ENCODE measurements at regions not wholly inside any gene's neighbourhood (a gene's known extent, or its start where the extent isn't known, plus 50 kb on each side); places are given as distances from the start of the nearest gene placed in this dataset.
"Not testable (repeated sequence)": the region's sequence is repeated elsewhere in the genome, so short reads cannot be mapped to it uniquely, and the experiment has no call there.

GRCh38 chr3:16004812-16005211 lies 169.7 kb upstream of the GALNT15 start:
- no peak for TF ChIP-seq CTCF (IDR thresholded peaks at IDR 0.05; ENCODE audit: borderline replicate concordance, insufficient read depth, low read depth, low read length)
- no peak overlapping the region for H3K4me3 ChIP-seq (ENCODE audit: low read depth, low read length)

GRCh38 chr3:16011376-16011775 lies 163.1 kb upstream of the GALNT15 start:
- no peak overlapping the region for H3K4me3 ChIP-seq (ENCODE audit: low read depth, low read length)
- no peak for TF ChIP-seq CTCF (IDR thresholded peaks at IDR 0.05; ENCODE audit: borderline replicate concordance, insufficient read depth, low read depth, low read length)

- H3K4me3 ChIP-seq (ENCODE audit: low read depth, low read length), result no peak overlapping the region
- TF ChIP-seq CTCF (IDR thresholded peaks at IDR 0.05; ENCODE audit: borderline replicate concordance, insufficient read depth, low read depth, low read length), result no peak
Observed at GRCh38 chr3:16012086-16012485, 162.4 kb upstream of the GALNT15 start.

DNA sequence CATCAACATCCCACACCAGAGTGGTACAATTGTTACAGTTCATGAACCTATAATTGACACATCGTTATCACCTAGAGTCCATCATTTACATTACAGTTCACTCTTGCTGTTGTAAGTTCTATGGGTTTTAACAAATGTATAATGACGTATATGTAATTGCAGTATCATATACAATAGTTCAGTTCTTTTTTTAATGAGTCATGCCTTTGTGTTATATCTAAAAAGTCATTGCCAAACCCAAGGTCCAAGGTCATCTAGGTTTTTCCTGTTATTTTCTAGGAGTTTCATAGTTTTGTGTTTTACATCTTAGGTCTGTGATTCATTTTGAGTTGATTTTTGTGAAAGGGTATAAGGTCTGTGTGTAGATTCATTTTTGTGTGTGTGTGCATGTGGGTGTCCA lies 160.9 kb upstream of the GALNT15 start:
- H3K4me3 ChIP-seq (ENCODE audit: low read depth, low read length), result no peak overlapping the region
- no peak for TF ChIP-seq CTCF (IDR thresholded peaks at IDR 0.05; ENCODE audit: borderline replicate concordance, insufficient read depth, low read depth, low read length)

DNA sequence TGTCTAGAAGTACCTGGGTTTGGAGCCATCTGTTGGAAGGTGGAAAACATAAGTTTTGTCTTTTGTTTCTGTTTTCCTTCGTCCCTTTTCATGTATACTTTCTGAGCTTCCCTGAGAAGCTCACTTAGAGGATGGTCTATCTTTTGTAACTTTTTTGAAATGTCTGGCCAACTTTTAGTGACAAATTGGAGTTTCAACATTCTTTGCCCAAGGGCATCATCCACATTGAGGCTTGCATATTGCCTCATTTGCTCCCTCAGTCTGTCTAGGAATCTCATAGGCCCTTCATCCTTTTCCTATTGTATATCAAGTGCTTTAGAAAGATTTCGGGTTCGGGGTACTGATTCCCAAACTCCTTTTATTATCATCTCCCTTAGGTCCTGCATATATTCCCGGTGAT lies 152.7 kb upstream of the GALNT15 start:
- not testable (repeated sequence) for H3K4me3 ChIP-seq (ENCODE audit: low read depth, low read length)

GRCh38 chr3:16023881-16024280 lies 150.6 kb upstream of the GALNT15 start:
- H3K4me3 ChIP-seq (ENCODE audit: low read depth, low read length), result not testable (repeated sequence)

- TF ChIP-seq CTCF (IDR thresholded peaks at IDR 0.05; ENCODE audit: borderline replicate concordance, insufficient read depth, low read depth, low read length), result no peak
- H3K4me3 ChIP-seq (ENCODE audit: low read depth, low read length), result no peak overlapping the region
Observed at GRCh38 chr3:16024548-16024947, 149.9 kb upstream of the GALNT15 start.

- no peak overlapping the region for H3K4me3 ChIP-seq (ENCODE audit: low read depth, low read length)
- TF ChIP-seq CTCF (IDR thresholded peaks at IDR 0.05; ENCODE audit: borderline replicate concordance, insufficient read depth, low read depth, low read length), result no peak
Observed at GRCh38 chr3:16026753-16027152, 147.7 kb upstream of the GALNT15 start.
